HepG2 (cell line): ENCODE measurements at regions not wholly inside any gene's neighbourhood (a gene's known extent, or its start where the extent isn't known, plus 50 kb on each side); places are given as distances from the start of the nearest gene placed in this dataset.

Experiments
- ATAC-seq: fragments of 200-7000 bp; cut with Tn5 transposase; 3 replicates; pipeline ENCODE4 v1.9.1; 2020; ENCODE audit warnings: mild to moderate bottlenecking, moderate library complexity
- BruUV-seq: library from RNA; stranded (reverse); fragments of 400-500 nt; replicated peaks from 2 replicates; lab custom pipeline; 2021; lab: Mats Ljungman, UMichigan
- CTCF ChIA-PET: fragments of 300-600 bp; formaldehyde crosslinking; extraction: SDS; loops from one replicate; lab custom pipeline; 2021; ENCODE audit warnings: low total read pairs, inconsistent platforms, low intra/inter-chr PET ratio; lab: Yijun Ruan, JAX
- POLR2A ChIA-PET: fragments of 350-600 bp; sonication (Branson Sonifier 250); formaldehyde crosslinking; loops from one replicate; lab custom pipeline; 2020; ENCODE audit warnings: antibody characterized with exemption, inconsistent platforms; lab: Yijun Ruan, JAX
- DNase-seq: peaks from one replicate; pipeline ENCODE4 v3.0.0-alpha.2; 2015; ENCODE audit warnings: low spot score
- FAIRE-seq: peaks from 3 replicates; lab custom pipeline; 2011; peaks lifted over from hg19 to GRCh38; lab: Jason Lieb, UNC
- H2AFZ ChIP-seq: one replicate; pipeline ENCODE4 v1.6.1; 2011; ENCODE audit warnings: low read length, inconsistent platforms
- H3K27ac ChIP-seq: fragments of 300-600 bp; 3 replicates; pipeline ENCODE4 v1.8.0; 2011; ENCODE audit warnings: mixed run types, mild to moderate bottlenecking, mixed read lengths, low read length, inconsistent platforms; ENCODE audit not compliant: insufficient read depth; ENCODE audit errors: extremely low read length
- H3K27me3 ChIP-seq, 2 experiments: fragments of 200-600 bp in 1 of 2; 2 replicates in 1 of 2; 3 replicates in 1 of 2; pipeline versions ENCODE4 v1.6.0 to v1.8.0; 2011; ENCODE audit warnings: low read length in 2 of 2, mild to moderate bottlenecking in 2 of 2, moderate library complexity in 2 of 2, inconsistent platforms in 1 of 2; ENCODE audit not compliant: insufficient read depth in 2 of 2, control insufficient read depth in 1 of 2
- H3K36me3 ChIP-seq, 2 experiments: fragments of 200-600 bp in 1 of 2; replicated peaks in 1 of 2; 2 replicates in 1 of 2; 3 replicates in 1 of 2; pipeline versions ENCODE4 v1.5.1 to v1.8.0; 2011; ENCODE audit warnings: low read length in 2 of 2, inconsistent platforms in 1 of 2; ENCODE audit not compliant: insufficient read depth in 2 of 2, control insufficient read depth in 1 of 2
- H3K4me1 ChIP-seq: 2 replicates; pipeline ENCODE4 v1.5.1; 2012; ENCODE audit warnings: low read length, inconsistent platforms; ENCODE audit not compliant: insufficient read depth
- H3K4me2 ChIP-seq: 2 replicates; pipeline ENCODE4 v1.6.0; 2011; ENCODE audit warnings: low read depth, low read length, inconsistent platforms
- H3K4me3 ChIP-seq, 3 experiments: fragments of 200-600 bp in 1 of 3; sonication (generic), shearing (Covaris generic) in 1 of 3; replicated peaks in 1 of 3; 2 replicates each; pipeline ENCODE4 v1.5.1; 2011 to 2016; ENCODE audit warnings: low read length in 3 of 3, inconsistent platforms in 2 of 3, low read depth in 2 of 3, mild to moderate bottlenecking in 2 of 3, control low read depth in 1 of 3, mixed read lengths in 1 of 3; ENCODE audit not compliant: insufficient read depth in 1 of 3
- H3K79me2 ChIP-seq: one replicate; pipeline ENCODE4 v1.6.1; 2011; ENCODE audit warnings: low read length, inconsistent platforms; ENCODE audit not compliant: insufficient read depth
- H3K9ac ChIP-seq: 2 replicates; pipeline ENCODE4 v1.6.0; 2011; ENCODE audit warnings: mild to moderate bottlenecking, low read depth, low read length, inconsistent platforms; ENCODE audit not compliant: insufficient read depth
- H3K9me3 ChIP-seq: 2 replicates; pipeline ENCODE4 v1.5.1; 2012; ENCODE audit warnings: mild to moderate bottlenecking, low read length
- H4K20me1 ChIP-seq: 2 replicates; pipeline ENCODE4 v1.6.0; 2011; ENCODE audit warnings: inconsistent platforms, mild to moderate bottlenecking, low read length, moderate library complexity; ENCODE audit not compliant: insufficient read depth
- ARID2 ChIP-seq: sonication (generic); formaldehyde crosslinking; IDR thresholded peaks from 2 replicates; pipeline ENCODE4 v1.8.1; 2022; ENCODE audit warnings: mild to moderate bottlenecking, missing genetic modification reagents, borderline replicate concordance
- EED ChIP-seq: sonication (generic); formaldehyde crosslinking; IDR thresholded peaks from 2 replicates; pipeline ENCODE4 v1.5.0; 2020; ENCODE audit warnings: mild to moderate bottlenecking, missing genetic modification reagents
- ELK4 ChIP-seq: sonication (generic); formaldehyde crosslinking; IDR thresholded peaks from 2 replicates; pipeline ENCODE4 v1.9.0; 2021; ENCODE audit warnings: missing genetic modification reagents, borderline replicate concordance
- FIP1L1 ChIP-seq: fragments of 200-400 bp; formaldehyde crosslinking; IDR thresholded peaks from 2 replicates; pipeline ENCODE4 v1.6.1; 2018; ENCODE audit warnings: low read depth, mild to moderate bottlenecking, low read length, moderate library complexity, borderline replicate concordance; ENCODE audit not compliant: insufficient read depth
- MAFF ChIP-seq: IDR thresholded peaks from 2 replicates; pipeline ENCODE4 v1.6.1; 2011; ENCODE audit warnings: low read depth, low read length, improper control_type of control experiment
- MAFK ChIP-seq, 2 experiments: IDR thresholded peaks in 1 of 2; conservative IDR thresholded peaks in 1 of 2; 2 replicates each; pipeline ENCODE4 v1.6.1; 2011; ENCODE audit warnings: improper control_type of control experiment in 2 of 2, low read length in 2 of 2
- MXD4 ChIP-seq: IDR thresholded peaks from 2 replicates; pipeline ENCODE4 v1.6.1; 2016; ENCODE audit warnings: mild to moderate bottlenecking, missing biosample characterization, missing genetic modification reagents
- PAF1 ChIP-seq: IDR thresholded peaks from 2 replicates; pipeline ENCODE4 v1.6.1; 2016; ENCODE audit warnings: missing genetic modification reagents, missing compliant biosample characterization
- SP4 ChIP-seq: sonication (generic); formaldehyde crosslinking; IDR thresholded peaks from 2 replicates; pipeline ENCODE4 v1.8.1; 2023; ENCODE audit warnings: mild to moderate bottlenecking, missing genetic modification reagents
- ZFP41 ChIP-seq: sonication (generic); formaldehyde crosslinking; IDR thresholded peaks from 2 replicates; pipeline ENCODE4 v1.4.0; 2020; ENCODE audit warnings: mild to moderate bottlenecking, missing genetic modification reagents, borderline replicate concordance
- ZNF546 ChIP-seq: sonication (generic); formaldehyde crosslinking; conservative IDR thresholded peaks from 2 replicates; pipeline ENCODE4 v1.8.1; 2023; ENCODE audit warnings: mild to moderate bottlenecking, missing genetic modification reagents
- ZNF569 ChIP-seq: sonication (generic); formaldehyde crosslinking; IDR thresholded peaks from 2 replicates; pipeline ENCODE4 v1.5.0; 2020; ENCODE audit warnings: mild to moderate bottlenecking, missing genetic modification reagents, moderate library complexity, borderline replicate concordance
- ZNF704 ChIP-seq: sonication (generic); formaldehyde crosslinking; IDR thresholded peaks from 2 replicates; pipeline ENCODE4 v1.8.1; 2023; ENCODE audit warnings: mild to moderate bottlenecking, inconsistent platforms, moderate library complexity, missing genetic modification reagents, borderline replicate concordance
- ZSCAN25 ChIP-seq: sonication (generic); formaldehyde crosslinking; IDR thresholded peaks from 2 replicates; pipeline ENCODE4 v1.8.0; 2022; ENCODE audit warnings: mild to moderate bottlenecking, missing genetic modification reagents
- WGBS: methylation state at CpG from one replicate; pipeline ENCODE4 v1.1.6; 2017; ENCODE audit warnings: low lambda C conversion rate; 5-methylcytosine and 5-hydroxymethylcytosine counted together
- in situ Hi-C: cut with HindIII; loops from 2 replicates; pipeline ENCODE4 v1.10.0; 2017; ENCODE audit warnings: low pct_unique_long_range_greater_than_20kb; ENCODE audit not compliant: extremely low pct_ligation_motif_present
- intact Hi-C: fragments of 100-400 bp; cut with micrococcal nuclease; formaldehyde crosslinking; loops from one replicate; pipeline ENCODE4 v1.10.0; 2022; ENCODE audit not compliant: unreplicated experiment

- intact Hi-C loops, result no loop called here
- POLR2A ChIA-PET, result no interaction called here
- Histone ChIP-seq H3K27me3 (no peaks in the 10 kb centered on the region), H3K9me3 (no peaks in the 10 kb centered on the region), H3K27ac (no peak overlapping the region), H4K20me1 (no peaks in the 10 kb centered on the region), H3K9ac (no peak overlapping the region), H3K4me2 (no peak overlapping the region), H3K36me3 (no peaks in the 10 kb centered on the region), H3K4me3 (no peak overlapping the region), H2AFZ (no peak overlapping the region), H3K79me2 (no peaks in the 10 kb centered on the region), H3K4me1 (no peaks in the 10 kb centered on the region)
- peak; percentile 59 to 85; a peak in 3 of 4 replicates for TF ChIP-seq MAFK (conservative IDR thresholded peaks at IDR 0.05 in 1 of 2, IDR thresholded peaks at IDR 0.05 in 1 of 2; ENCODE audit: low read length in 2 of 2)
- no peak for TF ChIP-seq ZNF546 (CRISPR knock-in tag)
- peak; percentile 77; the same call in 1 of the 2 replicates for TF ChIP-seq MAFF
- FAIRE-seq (no peak), DNase-seq (no peak), ATAC-seq (no peak)
- CTCF ChIA-PET, result no interaction called here
- BruUV-seq, result no TSS peak
- in situ Hi-C loops, result no loop called here
- WGBS, result 27% methylated on average over 3 of the region's 3 CpGs
Observed at GRCh38 chr4:124396333-124396732, 316.2 kb downstream of the ANKRD50 start.

- Histone ChIP-seq H3K79me2 (no peaks in the 10 kb centered on the region), H3K4me1 (no peaks in the 10 kb centered on the region), H2AFZ (no peak overlapping the region), H4K20me1 (no peaks in the 10 kb centered on the region), H3K4me3 (no peak overlapping the region), H3K27me3 (no peaks in the 10 kb centered on the region), H3K36me3 (no peaks in the 10 kb centered on the region), H3K4me2 (no peak overlapping the region), H3K9ac (no peak overlapping the region), H3K9me3 (no peaks in the 10 kb centered on the region), H3K27ac (no peak overlapping the region)
- TF ChIP-seq FIP1L1 (no peak), MXD4 (CRISPR knock-in tag) (no peak), ZSCAN25 (CRISPR knock-in tag) (no peak), ZFP41 (no peak), ARID2 (CRISPR knock-in tag) (no peak), PAF1 (CRISPR knock-in tag) (no peak), ZNF569 (CRISPR knock-in tag) (no peak), ZNF704 (CRISPR knock-in tag) (no peak), EED (CRISPR knock-in tag) (no peak), ELK4 (CRISPR knock-in tag) (no peak), SP4 (CRISPR knock-in tag) (no peak)
- ChIA-PET POLR2A (no interaction called here), CTCF (no interaction called here)
- no peak for ATAC-seq
- under 1% methylated on average over 3 of the region's 3 CpGs for WGBS
- in situ Hi-C loops, result no loop called here
- intact Hi-C loops, result no loop called here
- DNase-seq, result no peak
- FAIRE-seq, result no peak
- no TSS peak for BruUV-seq
Observed at GRCh38 chr4:124401606-124402005, 310.9 kb downstream of the ANKRD50 start.
